Stimulated activated CD4-positive, alpha-beta T cell treated with anti-CD3 and anti-CD28 coated beads, Interleukin-15, amount 100 ng/mL, for 24 hours (primary cell): ENCODE measurements at regions not wholly inside any gene's neighbourhood (a gene's known extent, or its start where the extent isn't known, plus 50 kb on each side); places are given as distances from the start of the nearest gene placed in this dataset.

Experiments used
- DNase-seq: peaks from one replicate; pipeline ENCODE4 v3.0.0-alpha.2; 2020

DNA sequence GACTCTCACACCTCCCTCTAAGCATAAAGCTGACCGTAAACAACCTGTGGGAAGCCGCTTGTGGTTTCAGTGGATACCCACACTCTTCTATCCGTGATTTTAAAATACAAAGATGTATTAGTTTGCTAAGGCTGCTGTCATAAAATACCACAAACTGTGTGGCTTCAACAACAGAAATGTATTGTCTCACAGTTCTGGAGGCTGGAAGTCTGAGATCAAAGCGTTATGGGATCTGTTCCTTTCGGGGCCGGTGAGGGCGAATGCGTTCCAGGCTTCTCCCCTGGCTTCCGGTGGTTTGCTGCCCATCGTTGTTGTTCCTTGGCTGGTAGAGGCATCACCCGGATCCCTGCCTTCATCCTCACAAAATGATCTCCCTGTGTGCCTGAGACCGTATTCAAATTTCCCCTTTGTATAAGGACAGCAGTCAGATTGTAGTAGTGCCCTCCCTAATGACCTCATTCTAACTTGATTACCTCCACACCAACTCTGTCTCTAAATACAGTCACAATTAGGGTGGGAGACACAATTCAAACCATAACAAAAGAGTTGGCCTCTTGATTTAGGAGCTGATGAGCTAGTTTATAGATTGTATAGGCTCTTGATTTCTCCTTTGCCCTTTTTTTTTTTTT is 210.6 kb upstream of the SOX4 start:
- no peak for DNase-seq

DNA sequence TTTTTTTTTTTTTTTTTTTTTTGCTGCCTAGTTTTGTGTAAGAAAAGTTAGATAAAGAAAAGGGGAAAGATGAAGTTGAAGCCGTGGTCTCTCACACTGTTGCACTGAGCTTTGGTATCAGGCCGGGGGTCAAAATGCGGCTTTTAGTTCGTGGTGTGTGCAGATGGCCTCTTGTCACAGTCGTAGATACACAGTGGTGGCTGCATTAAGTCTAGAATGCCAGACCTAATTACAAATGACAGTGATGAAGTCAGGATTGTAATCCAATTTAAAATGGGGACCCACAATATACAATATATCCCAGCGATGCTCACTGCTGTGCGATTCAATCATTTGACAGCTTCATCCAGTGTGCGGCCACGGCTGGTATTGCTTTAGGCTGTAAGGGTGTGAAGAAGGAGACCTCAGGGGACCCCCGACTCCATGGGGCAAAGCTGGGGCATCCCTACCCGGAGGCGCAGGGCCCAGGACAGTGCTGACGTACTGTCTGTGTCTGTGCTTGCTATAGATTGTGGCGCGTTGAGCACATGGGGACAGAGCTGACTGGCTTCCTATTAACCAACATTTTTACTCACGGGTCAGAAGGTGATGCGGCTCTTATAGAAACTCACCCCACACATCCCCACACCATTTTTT is 210.0 kb upstream of the SOX4 start:
- DNase-seq = no peak

- no peak for DNase-seq
These were observed 209.3 kb upstream of the SOX4 start for GRCh38 chr6:21384216-21384615.

GRCh38 chr6:21386744-21387143 is 206.8 kb upstream of the SOX4 start:
- DNase-seq = no peak

DNA sequence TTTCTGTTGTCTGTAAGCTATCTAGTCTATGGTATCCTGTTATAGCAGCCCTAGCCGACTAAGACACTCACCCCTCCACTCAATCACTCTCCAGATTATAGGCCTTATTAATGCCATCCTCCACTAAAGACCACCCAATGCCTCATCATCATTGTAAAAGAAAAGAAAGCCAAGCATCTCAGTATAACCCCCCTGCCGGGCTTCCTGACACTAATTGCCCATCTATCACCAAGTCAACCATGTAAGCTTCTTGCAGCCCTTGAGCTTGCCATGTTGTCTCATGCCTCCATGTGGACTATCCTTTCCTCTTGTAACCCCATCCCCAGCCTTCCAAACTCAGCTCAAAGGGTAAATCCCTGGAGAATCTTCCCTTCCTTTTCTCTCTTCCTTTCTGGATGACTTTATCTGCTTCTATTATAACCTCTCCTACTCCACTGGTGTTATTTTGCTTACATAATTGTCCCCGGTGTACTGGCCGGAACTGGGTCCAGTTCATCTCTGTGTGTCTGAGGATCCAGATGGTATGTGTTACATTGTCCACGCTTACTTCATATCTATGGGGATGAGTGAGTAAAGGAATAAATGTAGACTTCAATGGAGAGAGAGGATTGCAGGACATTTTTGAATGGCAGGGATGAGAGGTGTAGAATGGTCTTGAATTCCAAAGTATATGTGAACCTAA is 202.9 kb upstream of the SOX4 start:
- DNase-seq = no peak

GRCh38 chr6:21392177-21392576 is 201.4 kb upstream of the SOX4 start:
- no peak for DNase-seq

DNA sequence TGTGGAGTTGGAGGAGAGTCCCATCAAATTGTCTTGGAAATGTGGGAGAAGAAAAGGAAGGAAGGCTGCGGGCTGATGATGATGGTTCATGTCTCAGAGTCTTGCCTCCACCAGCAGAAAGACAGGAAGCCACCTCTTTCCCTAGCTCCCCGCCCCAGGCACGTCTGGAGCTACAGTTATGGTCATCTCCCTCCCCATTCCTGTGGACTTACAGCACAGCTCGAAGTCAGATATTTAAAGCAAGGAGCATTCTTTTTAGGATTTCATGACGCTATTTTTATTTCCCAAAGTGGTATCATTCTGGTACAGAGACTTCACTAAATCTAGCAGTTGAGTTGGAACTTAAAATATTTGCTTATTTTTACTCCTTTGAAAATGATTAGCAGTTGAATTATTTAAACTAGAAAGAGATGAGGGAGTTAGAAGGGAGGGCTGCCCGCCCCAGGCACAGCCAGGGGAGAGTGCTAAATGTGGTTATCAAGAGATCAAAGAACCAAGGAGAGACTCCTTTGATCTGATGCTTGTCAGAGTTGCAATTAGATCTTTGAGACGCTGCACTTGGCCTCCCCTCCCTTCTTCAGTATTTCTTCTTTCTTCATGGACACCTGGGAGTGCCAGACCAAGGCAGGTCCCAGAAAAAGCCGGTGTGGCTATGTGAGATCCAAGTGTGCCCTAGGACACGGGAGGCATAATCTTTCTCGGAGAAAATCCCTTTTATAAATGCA is 199.9 kb upstream of the SOX4 start:
- DNase-seq = no peak

GRCh38 chr6:21395121-21395520 is 198.4 kb upstream of the SOX4 start:
- DNase-seq = no peak

DNA sequence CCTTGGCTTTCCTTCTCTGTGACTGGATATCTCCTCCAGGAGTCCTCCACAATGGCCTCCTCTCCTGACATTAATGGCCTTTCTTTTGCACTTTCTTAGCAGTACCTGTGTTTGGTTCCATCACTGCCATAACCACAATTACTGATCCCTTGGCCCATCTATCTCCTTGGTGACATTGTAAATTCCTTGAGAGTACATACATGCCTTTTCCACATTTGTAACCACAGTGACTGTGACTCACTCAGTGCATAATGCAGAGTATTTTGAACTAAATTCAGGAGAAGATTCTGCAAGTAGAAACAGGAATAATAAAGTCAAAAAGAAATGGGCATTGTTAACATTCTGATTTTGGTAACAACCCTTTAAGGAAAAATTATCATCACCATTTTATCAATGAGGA is 197.2 kb upstream of the SOX4 start:
- no peak for DNase-seq

- DNase-seq = no peak
These were observed 194.7 kb upstream of the SOX4 start for GRCh38 chr6:21398741-21399325.

- peak; percentile 14 for DNase-seq
These were observed 191.2 kb upstream of the SOX4 start for GRCh38 chr6:21402368-21402767.

- DNase-seq = no peak
These were observed 189.0 kb upstream of the SOX4 start for GRCh38 chr6:21404577-21404976.

DNA sequence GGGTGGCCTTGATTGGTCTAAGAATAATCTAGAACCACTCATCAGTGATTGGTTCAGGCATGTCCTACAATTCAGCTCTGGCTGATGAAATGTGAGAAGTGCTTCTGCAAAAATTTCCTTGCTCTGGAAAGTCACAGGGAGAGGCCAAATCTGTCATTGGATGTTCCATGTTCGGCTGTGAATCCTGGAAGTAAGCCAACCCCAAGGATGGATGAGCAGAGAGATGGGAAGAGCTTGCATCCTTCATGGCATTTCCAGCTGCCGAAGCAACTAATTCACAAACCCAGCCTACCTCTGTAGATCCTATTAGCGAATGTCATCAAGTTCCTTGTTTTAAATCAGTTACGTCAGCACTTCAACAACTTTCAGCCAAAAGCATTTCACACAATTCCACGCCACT is 187.2 kb upstream of the SOX4 start:
- DNase-seq = no peak

DNA sequence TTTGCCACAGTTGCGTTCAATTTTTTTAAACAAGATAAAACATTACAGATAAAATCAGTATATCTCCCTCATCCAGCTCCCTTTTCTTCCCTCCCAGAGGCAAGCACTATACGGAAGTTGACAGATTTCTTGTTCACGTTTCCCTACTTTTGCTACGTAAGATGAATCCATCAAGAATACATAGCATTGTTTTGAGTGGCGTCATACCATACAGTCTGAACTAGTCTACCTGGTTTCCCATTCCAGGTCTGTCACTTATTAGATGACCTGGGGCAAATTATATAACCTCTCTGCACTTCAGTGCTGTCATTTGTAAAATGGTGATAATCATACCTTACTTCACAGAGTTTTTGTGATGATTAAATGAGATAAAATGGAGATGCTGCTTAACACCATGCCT is 184.3 kb upstream of the SOX4 start:
- no peak for DNase-seq

DNA sequence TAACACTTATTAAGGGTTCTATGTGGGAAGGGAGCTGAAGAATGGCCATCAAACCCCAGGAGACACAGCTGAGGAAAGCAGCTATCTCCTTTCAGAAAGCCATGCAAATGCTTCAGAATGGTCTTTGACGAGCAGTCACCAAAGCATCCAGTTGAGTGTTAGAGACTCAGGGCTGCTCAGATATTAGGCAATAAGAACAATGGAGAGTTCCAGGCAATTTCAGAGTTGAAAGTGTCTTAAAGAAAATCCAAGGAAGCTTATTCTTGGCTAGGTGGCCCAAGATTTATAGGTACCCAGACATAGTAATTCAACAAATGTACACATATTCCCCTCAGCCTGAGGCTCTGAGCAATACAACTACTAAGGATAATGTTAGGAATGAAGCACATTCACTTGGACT is 180.1 kb upstream of the SOX4 start:
- no peak for DNase-seq

GRCh38 chr6:21414065-21414464 is 179.5 kb upstream of the SOX4 start:
- DNase-seq = no peak

GRCh38 chr6:21420146-21420878 is 173.2 kb upstream of the SOX4 start:
- no peak for DNase-seq

DNA sequence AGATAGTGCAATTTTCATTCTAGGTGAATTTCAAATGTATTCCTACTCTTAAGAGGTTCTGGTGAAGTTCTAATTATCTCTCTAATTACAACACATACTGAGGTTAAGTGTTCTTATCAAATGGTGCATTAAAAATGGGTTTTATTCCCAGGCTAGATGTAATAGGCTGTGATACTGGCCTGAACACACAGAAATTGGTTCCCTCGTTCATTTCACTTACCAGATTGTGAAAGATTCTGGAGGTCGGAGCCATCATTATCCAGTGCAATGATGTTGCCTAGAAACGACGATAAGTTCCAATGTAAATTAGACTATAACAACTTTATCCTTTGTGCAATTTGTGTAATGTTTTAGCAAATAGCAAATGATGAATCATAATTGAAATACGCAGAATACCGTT is 172.6 kb upstream of the SOX4 start:
- no peak for DNase-seq

DNA sequence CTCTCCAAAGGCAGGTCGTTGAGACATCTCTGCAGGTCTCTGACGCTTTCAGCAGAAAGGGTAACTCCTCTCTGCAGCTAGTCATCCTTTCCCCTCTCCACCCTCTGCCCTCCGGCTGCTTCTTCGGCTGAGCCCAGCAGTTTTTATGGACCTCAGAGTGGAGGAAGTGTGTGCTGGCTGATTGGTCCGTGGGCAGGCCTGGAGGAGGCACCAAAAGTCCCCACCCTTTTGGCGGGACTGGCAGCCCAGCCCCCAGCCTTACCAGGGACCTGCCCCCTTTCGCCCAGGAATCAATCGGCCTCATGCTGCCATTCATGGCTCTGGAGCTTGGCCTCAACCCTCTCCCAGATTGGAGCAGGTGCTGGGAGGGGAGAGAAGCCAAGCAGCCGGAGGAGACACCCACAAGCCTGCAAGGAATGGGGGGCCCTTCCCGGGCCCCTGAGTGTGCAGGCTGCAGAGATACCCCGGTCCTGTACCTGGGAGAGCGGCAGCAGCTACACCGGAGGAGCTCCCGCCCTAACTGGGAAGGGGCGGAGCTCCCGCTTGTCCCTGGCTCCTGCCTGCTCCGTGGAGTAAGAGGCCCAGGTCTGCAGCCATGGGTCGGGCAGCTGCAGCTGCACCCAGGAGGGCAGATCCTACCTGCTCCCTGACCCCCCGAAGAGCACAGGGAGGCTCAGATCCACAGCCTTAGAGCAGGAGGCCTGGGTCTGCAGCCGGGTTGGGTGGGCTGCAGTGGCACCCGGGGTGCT is 170.3 kb upstream of the SOX4 start:
- DNase-seq = no peak

GRCh38 chr6:21426841-21427490 is 166.6 kb upstream of the SOX4 start:
- no peak for DNase-seq

GRCh38 chr6:21429291-21429690 is 164.3 kb upstream of the SOX4 start:
- no peak for DNase-seq
